ENCODE measurements at regions not wholly inside any gene's neighbourhood (a gene's known extent, or its start where the extent isn't known, plus 50 kb on each side); places are given as distances from the start of the nearest gene placed in this dataset.

- no peak overlapping the region for H4K5ac ChIP-seq (ENCODE audit: insufficient read length, low read depth, low read length)
- H3K56ac ChIP-seq (replicated peaks; ENCODE audit: insufficient read length, low read depth, low read length), result no peak overlapping the region
- no peak overlapping the region for H4K91ac ChIP-seq (replicated peaks; ENCODE audit: insufficient read length, low read length)
- H2BK5ac ChIP-seq (ENCODE audit: low read depth, low read length), result no peak overlapping the region
- no peak overlapping the region for H4K8ac ChIP-seq (ENCODE audit: extremely low read depth, insufficient read depth, low read length)
- FAIRE-seq (no peak), DNase-seq (ENCODE audit: low read depth in 1 of 2, low spot score in 2 of 2) (no peak)
- H2AK5ac ChIP-seq (ENCODE audit: low read depth, low read length), result no peak overlapping the region
- no peak overlapping the region for H2BK12ac ChIP-seq (ENCODE audit: low read depth, low read length)
- H2AFZ ChIP-seq (ENCODE audit: low read length), result no peak overlapping the region
- peak overlapping the region; percentile 70 to 86; a peak in 3 of 4 replicates for H3K4me2 ChIP-seq (ENCODE audit: insufficient read depth in 1 of 2, low read depth in 2 of 2, low read length in 2 of 2)
- H3K18ac ChIP-seq (ENCODE audit: extremely low read depth, low read length), result no peak overlapping the region
- H3K79me2 ChIP-seq (ENCODE audit: control insufficient read depth in 1 of 2, insufficient read depth in 2 of 2, low read length in 2 of 2), result no peaks in the 10 kb centered on the region
- peak overlapping the region in 1 of 4 experiments; percentile 60; a peak in 1 of 8 replicates for H3K4me3 ChIP-seq (ENCODE audit: extremely low read depth in 1 of 4, insufficient read depth in 2 of 4, low read depth in 3 of 4, low read length in 4 of 4)
- CTCF ChIA-PET (ENCODE audit: partially characterized antibody), result no interaction called here
- H3K23ac ChIP-seq (ENCODE audit: insufficient read length), result no peak overlapping the region
- no peak overlapping the region for H2BK15ac ChIP-seq (ENCODE audit: low read length)
- no peaks in the 10 kb centered on the region for H3K79me1 ChIP-seq (ENCODE audit: low read depth, low read length)
- TF ChIP-seq KDM1A (IDR thresholded peaks at IDR 0.05; ENCODE audit: borderline replicate concordance, low read length), result no peak
- TF ChIP-seq GABPA (IDR thresholded peaks at IDR 0.05; ENCODE audit: borderline replicate concordance, insufficient read depth, low read length), result no peak
- no peak for TF ChIP-seq KDM5A (IDR thresholded peaks at IDR 0.05; ENCODE audit: low read length)
- TF ChIP-seq POLR2A (IDR thresholded peaks at IDR 0.05; ENCODE audit: control extremely low read depth in 1 of 2, low read depth in 2 of 2, low read length in 2 of 2), result no peak
- TF ChIP-seq YY1 (IDR thresholded peaks at IDR 0.05; ENCODE audit: low read depth, low read length), result no peak
- no peak for TF ChIP-seq TAF7 (optimal IDR thresholded peaks at IDR 0.05; ENCODE audit: borderline replicate concordance, low read depth, low read length)
- TF ChIP-seq PHF8 (conservative IDR thresholded peaks at IDR 0.05; ENCODE audit: low read depth, low read length), result no peak
- no peak for TF ChIP-seq TEAD4 (IDR thresholded peaks at IDR 0.05; ENCODE audit: low read depth, low read length)
- no peak for TF ChIP-seq MAFK (IDR thresholded peaks at IDR 0.05; ENCODE audit: low read depth, low read length)
- TF ChIP-seq RXRA (IDR thresholded peaks at IDR 0.05; ENCODE audit: insufficient read depth, low read depth, low read length), result no peak
- TF ChIP-seq ZNF274 (IDR thresholded peaks at IDR 0.05; ENCODE audit: borderline replicate concordance, extremely low read depth, low read length), result no peak
- no peak for TF ChIP-seq TBP (IDR thresholded peaks at IDR 0.05; ENCODE audit: low read depth, low read length)
- no peak for TF ChIP-seq BACH1 (IDR thresholded peaks at IDR 0.05; ENCODE audit: low read length)
- TF ChIP-seq POU5F1 (IDR thresholded peaks at IDR 0.05; ENCODE audit: low read depth, low read length), result no peak
- no peak for TF ChIP-seq BRCA1 (IDR thresholded peaks at IDR 0.05; ENCODE audit: low read depth, low read length)
- TF ChIP-seq FOSL1 (IDR thresholded peaks at IDR 0.05; ENCODE audit: insufficient read depth, low read depth, low read length), result no peak
- TF ChIP-seq SUZ12 (IDR thresholded peaks at IDR 0.05; ENCODE audit: low read length), result no peak
- no peak overlapping the region for H3K27ac ChIP-seq (ENCODE audit: low read depth, low read length)
- 46% methylated on average over 2 of the region's 2 CpGs; no CpG with 5 or more reads in 1 of the 2 experiments for WGBS, 2 experiments (ENCODE audit: extremely low coverage in 1 of 2, insufficient coverage in 1 of 2, insufficient read length in 1 of 2, insufficient replicate concordance in 2 of 2, low coverage in 1 of 2, low lambda C conversion rate in 2 of 2, missing lambda C conversion rate in 1 of 2)
- H3K36me3 ChIP-seq (ENCODE audit: control insufficient read depth in 2 of 4, insufficient read depth in 4 of 4, low read length in 3 of 4), result no peaks in the 10 kb centered on the region
- H3K4ac ChIP-seq (replicated peaks; ENCODE audit: insufficient read length, low read depth, low read length), result no peak overlapping the region
- no peak overlapping the region for H3K9ac ChIP-seq (replicated peaks in 1 of 4; ENCODE audit: extremely low read depth in 1 of 4, low read depth in 3 of 4, low read length in 3 of 4)
- H4K20me1 ChIP-seq (replicated peaks in 1 of 2; ENCODE audit: control insufficient read depth in 1 of 2, insufficient read depth in 2 of 2, low read length in 2 of 2), result peaks cover 0 to 9% of the 10 kb centered on the region in 2 experiments
- H2BK120ac ChIP-seq (replicated peaks; ENCODE audit: low read depth, low read length), result no peak overlapping the region
- H2BK20ac ChIP-seq (ENCODE audit: low read length), result no peak overlapping the region
- peaks cover 10 to 26% (median 13%) of the 10 kb centered on the region in 4 experiments; a peak in 6 of 7 replicates for H3K4me1 ChIP-seq (replicated peaks in 1 of 4; ENCODE audit: control insufficient read depth in 3 of 4, insufficient read depth in 4 of 4, low read length in 3 of 4)
- peaks cover 6% of the 10 kb centered on the region for H3K23me2 ChIP-seq (ENCODE audit: low read depth, low read length)
- POLR2A ChIA-PET (ENCODE audit: partially characterized antibody), result no interaction called here
- peaks cover 25 to 87% (median 52%) of the 10 kb centered on the region in 4 experiments for H3K27me3 ChIP-seq (replicated peaks in 1 of 4; ENCODE audit: control insufficient read depth in 3 of 4, extremely low read depth in 1 of 4, insufficient read depth in 3 of 4, low read length in 3 of 4)
- H3K14ac ChIP-seq (ENCODE audit: insufficient read length), result no peak overlapping the region
- H3K9me3 ChIP-seq (ENCODE audit: insufficient read depth in 2 of 2, low read depth in 1 of 2, low read length in 1 of 2), result no peaks in the 10 kb centered on the region
Measured at GRCh38 chr5:88661806-88662207, 221.2 kb downstream of the MEF2C start.
